Upper lobe of right lung (tissue), 1 donor: ENCODE measurements at regions not wholly inside any gene's neighbourhood (a gene's known extent, or its start where the extent isn't known, plus 50 kb on each side); places are given as distances from the start of the nearest gene placed in this dataset. TPM values are rescaled to one million over a fixed set of nuclear protein-coding genes. Genes with fewer than 3 reads are reported as not detected.
"Not testable (repeated sequence)": the region's sequence is repeated elsewhere in the genome, so short reads cannot be mapped to it uniquely, and the experiment has no call there.

Experiments used
- ATAC-seq: fragments of 200-7000 bp; cut with Tn5 transposase; one replicate; pipeline ENCODE4 v1.9.1; 2020; ENCODE audit warnings: mild to moderate bottlenecking, moderate library complexity
- DNase-seq: peaks from one replicate; pipeline ENCODE4 v3.0.0-alpha.2; 2020
- H3K27ac ChIP-seq: fragments of 200-600 bp; one replicate; pipeline ENCODE4 v1.8.0; 2022
- H3K27me3 ChIP-seq: fragments of 200-600 bp; one replicate; pipeline ENCODE4 v1.8.0; 2022; ENCODE audit warnings: mild to moderate bottlenecking
- H3K36me3 ChIP-seq: fragments of 200-600 bp; one replicate; pipeline ENCODE4 v1.8.0; 2022
- H3K4me1 ChIP-seq: fragments of 200-600 bp; one replicate; pipeline ENCODE4 v1.8.0; 2022
- H3K4me3 ChIP-seq: fragments of 200-600 bp; one replicate; pipeline ENCODE4 v1.8.0; 2022; ENCODE audit warnings: mild to moderate bottlenecking
- H3K9me3 ChIP-seq: fragments of 200-600 bp; one replicate; pipeline ENCODE4 v1.8.0; 2022
- intact Hi-C: fragments of 100-400 bp; cut with DNase I; formaldehyde crosslinking; loops from one replicate; pipeline ENCODE4 v1.11.0; 2022
- microRNA-seq: library from miRNA; unstranded; fragments of <30 nt; microRNA quantifications from one replicate; pipeline ENCODE4 v1.2.0, GENCODE V29; 2020; ENCODE audit warnings: borderline microRNAs expressed
- TF ChIP-seq, protein P1 (sequence below): fragments of 200-600 bp; IDR thresholded peaks from one replicate; pipeline ENCODE4 v1.8.0; 2022; ENCODE audit warnings: antibody characterized with exemption
- donor health status: DM: no; HTN: yes; CAD: no; lungs with severe emphysema.

DNA sequence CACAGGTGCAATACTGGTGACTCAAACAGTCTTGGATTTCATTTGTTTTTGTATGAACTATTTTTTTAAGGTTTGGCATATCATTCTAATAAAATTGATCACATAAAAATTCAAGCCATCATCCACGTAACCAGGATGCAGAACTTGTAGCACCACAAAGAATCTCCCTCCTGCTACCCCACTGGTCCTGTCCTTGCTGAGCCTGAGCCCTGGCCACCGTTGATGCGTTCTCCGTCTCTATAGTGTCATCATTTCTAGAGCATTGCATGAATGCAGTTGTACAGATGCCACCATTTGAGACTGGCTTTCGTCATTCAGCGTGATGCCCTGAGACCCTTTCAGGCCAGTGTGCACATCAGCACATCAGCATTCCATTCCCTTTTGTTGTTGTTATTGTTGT, 273.5 kb downstream of the TCERG1L start:
- DNase-seq = no peak
- Histone ChIP-seq H3K36me3 (no peaks in the 10 kb centered on the region), H3K4me3 (no peak overlapping the region), H3K9me3 (no peaks in the 10 kb centered on the region), H3K27me3 (no peaks in the 10 kb centered on the region), H3K4me1 (no peaks in the 10 kb centered on the region), H3K27ac (no peak overlapping the region)
- intact Hi-C loops = no loop called here
- TF ChIP-seq, protein P1, sequence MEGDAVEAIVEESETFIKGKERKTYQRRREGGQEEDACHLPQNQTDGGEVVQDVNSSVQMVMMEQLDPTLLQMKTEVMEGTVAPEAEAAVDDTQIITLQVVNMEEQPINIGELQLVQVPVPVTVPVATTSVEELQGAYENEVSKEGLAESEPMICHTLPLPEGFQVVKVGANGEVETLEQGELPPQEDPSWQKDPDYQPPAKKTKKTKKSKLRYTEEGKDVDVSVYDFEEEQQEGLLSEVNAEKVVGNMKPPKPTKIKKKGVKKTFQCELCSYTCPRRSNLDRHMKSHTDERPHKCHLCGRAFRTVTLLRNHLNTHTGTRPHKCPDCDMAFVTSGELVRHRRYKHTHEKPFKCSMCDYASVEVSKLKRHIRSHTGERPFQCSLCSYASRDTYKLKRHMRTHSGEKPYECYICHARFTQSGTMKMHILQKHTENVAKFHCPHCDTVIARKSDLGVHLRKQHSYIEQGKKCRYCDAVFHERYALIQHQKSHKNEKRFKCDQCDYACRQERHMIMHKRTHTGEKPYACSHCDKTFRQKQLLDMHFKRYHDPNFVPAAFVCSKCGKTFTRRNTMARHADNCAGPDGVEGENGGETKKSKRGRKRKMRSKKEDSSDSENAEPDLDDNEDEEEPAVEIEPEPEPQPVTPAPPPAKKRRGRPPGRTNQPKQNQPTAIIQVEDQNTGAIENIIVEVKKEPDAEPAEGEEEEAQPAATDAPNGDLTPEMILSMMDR = no peak
- ATAC-seq = no peak

DNA sequence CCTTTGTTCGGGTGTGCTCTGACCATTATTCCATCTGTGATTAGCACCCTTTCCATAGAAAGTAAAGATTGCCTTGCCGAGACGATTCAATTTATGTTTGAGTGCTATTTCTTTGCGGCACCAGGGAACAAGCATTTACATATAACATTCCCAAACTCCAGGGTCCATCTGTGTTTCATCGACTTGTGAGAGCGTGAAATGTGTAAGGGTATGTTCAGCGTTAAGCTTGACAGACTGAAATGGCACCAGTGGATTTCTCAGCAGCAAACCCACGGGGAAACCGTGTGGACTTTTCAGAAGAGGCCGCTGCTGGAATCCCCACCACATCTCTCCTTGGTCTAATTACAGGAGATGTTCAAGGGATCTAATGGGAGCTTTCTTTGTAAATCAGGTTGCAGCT, 270.5 kb downstream of the TCERG1L start:
- intact Hi-C loops = no loop called here
- ATAC-seq = no peak
- no peaks in the 10 kb centered on the region for H3K4me1 ChIP-seq
- no peaks in the 10 kb centered on the region for H3K27me3 ChIP-seq
- H3K9me3 ChIP-seq = no peaks in the 10 kb centered on the region
- TF ChIP-seq, protein P1 = no peak
- H3K27ac ChIP-seq = no peak overlapping the region
- DNase-seq = no peak
- H3K36me3 ChIP-seq = no peaks in the 10 kb centered on the region
- no peak overlapping the region for H3K4me3 ChIP-seq

DNA sequence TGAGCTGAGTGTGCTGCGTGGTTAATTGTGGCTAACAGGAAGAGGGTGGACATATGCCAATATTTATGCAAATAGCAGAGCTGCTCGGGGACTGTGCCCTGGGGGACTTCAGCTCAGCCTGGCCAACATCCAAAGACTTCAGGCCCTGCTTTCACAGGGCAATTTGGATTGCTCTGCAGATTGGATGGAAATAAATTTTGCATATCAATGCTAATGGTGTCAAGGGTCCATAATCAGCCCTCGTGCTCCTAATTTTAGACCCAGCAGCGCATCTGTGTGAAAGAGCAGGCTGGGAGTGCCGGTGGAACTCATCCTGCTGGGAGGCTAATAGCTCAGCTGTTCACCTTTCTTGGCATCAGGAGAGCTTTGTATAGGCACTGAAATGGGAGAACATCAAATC, 270.1 kb downstream of the TCERG1L start:
- H3K9me3 ChIP-seq = no peaks in the 10 kb centered on the region
- no peaks in the 10 kb centered on the region for H3K27me3 ChIP-seq
- ATAC-seq (no peak), DNase-seq (no peak)
- H3K36me3 ChIP-seq = no peaks in the 10 kb centered on the region
- H3K27ac ChIP-seq = no peak overlapping the region
- no peaks in the 10 kb centered on the region for H3K4me1 ChIP-seq
- no peak overlapping the region for H3K4me3 ChIP-seq
- intact Hi-C loops = no loop called here
- TF ChIP-seq, protein P1 = no peak

DNA sequence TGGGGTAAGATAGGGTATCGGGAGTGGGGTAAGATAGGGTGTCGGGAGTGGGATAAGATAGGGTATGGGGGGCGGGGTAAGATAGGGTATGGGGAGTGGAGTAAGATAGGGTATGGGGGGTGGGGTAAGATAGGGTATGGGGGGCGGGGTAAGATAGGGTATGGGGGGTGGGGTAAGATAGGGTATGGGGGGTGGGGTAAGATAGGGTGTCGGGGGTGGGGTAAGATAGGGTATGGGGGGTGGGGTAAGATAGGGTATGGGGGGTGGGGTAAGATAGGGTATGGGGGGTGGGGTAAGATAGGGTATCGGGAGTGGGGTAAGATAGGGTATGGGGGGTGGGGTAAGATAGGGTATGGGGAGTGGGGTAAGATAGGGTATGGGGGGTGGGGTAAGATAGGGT, 269.5 kb downstream of the TCERG1L start:
- H3K27me3 ChIP-seq, H3K36me3 ChIP-seq, H3K9me3 ChIP-seq, DNase-seq, H3K4me1 ChIP-seq, intact Hi-C loops, ATAC-seq, H3K27ac ChIP-seq, H3K4me3 ChIP-seq: not testable (repeated sequence)

Small RNA genes in the stretch of these regions (microRNA-seq; reads per million reads assigned to microRNA genes)
- not detected for gene MIR378C
